Uterus (tissue), 3 donors: ENCODE measurements at regions not wholly inside any gene's neighbourhood (a gene's known extent, or its start where the extent isn't known, plus 50 kb on each side); places are given as distances from the start of the nearest gene placed in this dataset.
A peak's percentile ranks its signal among the peaks of the same experiment; 100 is the strongest.

ENCODE experiments used
- DNase-seq, 2 donors: peaks; one replicate each; pipeline ENCODE4 v3.0.0-alpha.2; 2019 to 2020
- H3K27ac ChIP-seq, 2 donors: fragments of 200-600 bp; sonication (generic); 1 replicate in 1 of 2; 2 replicates in 1 of 2; pipeline ENCODE4 v1.5.1; 2016 to 2018
- H3K27me3 ChIP-seq, 2 donors: fragments of 200-600 bp; sonication (generic); one replicate each; pipeline ENCODE4 v1.5.1; 2018 to 2019; ENCODE audit warnings: control low read depth in 1 of 2
- H3K36me3 ChIP-seq, 2 donors: fragments of 200-600 bp; sonication (generic); one replicate each; pipeline ENCODE4 v1.5.1; 2019; ENCODE audit warnings: control low read depth in 1 of 2
- H3K4me1 ChIP-seq, 2 donors: fragments of 200-600 bp; sonication (generic); one replicate each; pipeline ENCODE4 v1.5.1; 2018 to 2019; ENCODE audit warnings: control low read depth in 1 of 2
- H3K4me3 ChIP-seq, 2 donors: fragments of 200-600 bp; sonication (generic); 1 replicate in 1 of 2; 2 replicates in 1 of 2; pipeline ENCODE4 v1.5.1; 2018 to 2019; ENCODE audit warnings: mild to moderate bottlenecking in 1 of 2
- H3K9me3 ChIP-seq, 2 donors: fragments of 200-600 bp; sonication (generic); one replicate each; pipeline ENCODE4 v1.5.1; 2019; ENCODE audit warnings: control low read depth in 1 of 2
- CTCF ChIP-seq, 4 experiments: fragments of 200-600 bp in 2 of 4; fragments of 450-650 bp in 2 of 4; sonication (generic) in 2 of 4; IDR thresholded peaks; one replicate each; pipeline ENCODE4 v1.5.1; 2016 to 2019; ENCODE audit warnings: antibody characterized with exemption in 4 of 4, mild to moderate bottlenecking in 2 of 4, moderate library complexity in 1 of 4
- POLR2A ChIP-seq, 2 donors: fragments of 450-650 bp; IDR thresholded peaks; one replicate each; pipeline ENCODE4 v1.6.1; 2016; ENCODE audit warnings: antibody characterized with exemption in 2 of 2, mild to moderate bottlenecking in 1 of 2, moderate library complexity in 1 of 2
- intact Hi-C: fragments of 100-400 bp; cut with DNase I; formaldehyde crosslinking; loops from one replicate; pipeline ENCODE4 v1.15.1; 2023; ENCODE audit warnings: low total_unique reads
- donor health status: DM: yes; HTN: yes; CAD: no.

GRCh38 chr6:22442826-22443225, 126.5 kb upstream of the HDGFL1 start:
- TF ChIP-seq CTCF (IDR thresholded peaks at IDR 0.05) = no peak
- TF ChIP-seq POLR2A (IDR thresholded peaks at IDR 0.05) = no peak
- no peaks in the 10 kb centered on the region for H3K9me3 ChIP-seq
- no peak overlapping the region for H3K27ac ChIP-seq
- no peak for DNase-seq
- no peaks in the 10 kb centered on the region for H3K27me3 ChIP-seq
- H3K4me1 ChIP-seq = no peaks in the 10 kb centered on the region
- H3K36me3 ChIP-seq = no peaks in the 10 kb centered on the region
- intact Hi-C loops = no loop called here
- H3K4me3 ChIP-seq = no peak overlapping the region

GRCh38 chr6:22444330-22444729, 125.0 kb upstream of the HDGFL1 start:
- no peak overlapping the region for H3K27ac ChIP-seq
- no peak for DNase-seq
- intact Hi-C loops = no loop called here
- TF ChIP-seq POLR2A (IDR thresholded peaks at IDR 0.05) = no peak
- no peak for TF ChIP-seq CTCF (IDR thresholded peaks at IDR 0.05)
- no peak overlapping the region for H3K4me3 ChIP-seq
- no peaks in the 10 kb centered on the region for H3K27me3 ChIP-seq
- H3K36me3 ChIP-seq = no peaks in the 10 kb centered on the region
- no peaks in the 10 kb centered on the region for H3K9me3 ChIP-seq
- H3K4me1 ChIP-seq = no peaks in the 10 kb centered on the region

- no peaks in the 10 kb centered on the region for H3K36me3 ChIP-seq
- no peaks in the 10 kb centered on the region for H3K9me3 ChIP-seq
- H3K4me1 ChIP-seq = no peaks in the 10 kb centered on the region
- no peak overlapping the region for H3K27ac ChIP-seq
- intact Hi-C loops = no loop called here
- no peaks in the 10 kb centered on the region for H3K27me3 ChIP-seq
- no peak for DNase-seq
- no peak for TF ChIP-seq POLR2A (IDR thresholded peaks at IDR 0.05)
- no peak for TF ChIP-seq CTCF (IDR thresholded peaks at IDR 0.05)
- no peak overlapping the region for H3K4me3 ChIP-seq
These were observed 123.4 kb upstream of the HDGFL1 start for GRCh38 chr6:22445946-22446345.

GRCh38 chr6:22447249-22448196, 121.8 kb upstream of the HDGFL1 start:
- Histone ChIP-seq H3K4me3 (no peak overlapping the region), H3K36me3 (no peaks in the 10 kb centered on the region), H3K9me3 (no peaks in the 10 kb centered on the region), H3K27me3 (no peaks in the 10 kb centered on the region), H3K4me1 (no peaks in the 10 kb centered on the region), H3K27ac (peak overlapping the region; percentile 40 to 72)
- intact Hi-C loops = no loop called here
- DNase-seq = no peak
- no peak for TF ChIP-seq POLR2A (IDR thresholded peaks at IDR 0.05)
- no peak for TF ChIP-seq CTCF (IDR thresholded peaks at IDR 0.05)

GRCh38 chr6:22448291-22448711, 121.1 kb upstream of the HDGFL1 start:
- H3K4me3 ChIP-seq = no peak overlapping the region
- H3K36me3 ChIP-seq = no peaks in the 10 kb centered on the region
- H3K27me3 ChIP-seq = no peaks in the 10 kb centered on the region
- peak overlapping the region in 1 of 2 donors; percentile 72 for H3K27ac ChIP-seq
- H3K9me3 ChIP-seq = no peaks in the 10 kb centered on the region
- H3K4me1 ChIP-seq = no peaks in the 10 kb centered on the region
- TF ChIP-seq POLR2A (IDR thresholded peaks at IDR 0.05) (no peak), CTCF (IDR thresholded peaks at IDR 0.05) (no peak)
- no peak for DNase-seq
- intact Hi-C loops = no loop called here
